ENCODE measurements at regions not wholly inside any gene's neighbourhood (a gene's known extent, or its start where the extent isn't known, plus 50 kb on each side); places are given as distances from the start of the nearest gene placed in this dataset.

GRCh38 chr5:52376592-52376991, 411.1 kb upstream of the ITGA1 start:
- TF ChIP-seq, protein P1, sequence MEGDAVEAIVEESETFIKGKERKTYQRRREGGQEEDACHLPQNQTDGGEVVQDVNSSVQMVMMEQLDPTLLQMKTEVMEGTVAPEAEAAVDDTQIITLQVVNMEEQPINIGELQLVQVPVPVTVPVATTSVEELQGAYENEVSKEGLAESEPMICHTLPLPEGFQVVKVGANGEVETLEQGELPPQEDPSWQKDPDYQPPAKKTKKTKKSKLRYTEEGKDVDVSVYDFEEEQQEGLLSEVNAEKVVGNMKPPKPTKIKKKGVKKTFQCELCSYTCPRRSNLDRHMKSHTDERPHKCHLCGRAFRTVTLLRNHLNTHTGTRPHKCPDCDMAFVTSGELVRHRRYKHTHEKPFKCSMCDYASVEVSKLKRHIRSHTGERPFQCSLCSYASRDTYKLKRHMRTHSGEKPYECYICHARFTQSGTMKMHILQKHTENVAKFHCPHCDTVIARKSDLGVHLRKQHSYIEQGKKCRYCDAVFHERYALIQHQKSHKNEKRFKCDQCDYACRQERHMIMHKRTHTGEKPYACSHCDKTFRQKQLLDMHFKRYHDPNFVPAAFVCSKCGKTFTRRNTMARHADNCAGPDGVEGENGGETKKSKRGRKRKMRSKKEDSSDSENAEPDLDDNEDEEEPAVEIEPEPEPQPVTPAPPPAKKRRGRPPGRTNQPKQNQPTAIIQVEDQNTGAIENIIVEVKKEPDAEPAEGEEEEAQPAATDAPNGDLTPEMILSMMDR (IDR thresholded peaks at IDR 0.05) = no peak
- TF ChIP-seq EZH2 (IDR thresholded peaks at IDR 0.05) (no peak), EZH2phosphoT487 (IDR thresholded peaks at IDR 0.05) (no peak)

Data from neural progenitor cell (in vitro differentiated cells).